ENCODE measurements at regions not wholly inside any gene's neighbourhood (a gene's known extent, or its start where the extent isn't known, plus 50 kb on each side); places are given as distances from the start of the nearest gene placed in this dataset.

GRCh38 chr22:48477031-48477721 lies 1350.5 kb downstream of the BRD1 start:
- DNase-seq, result no peak

GRCh38 chr22:48476577-48476976 lies 1351.1 kb downstream of the BRD1 start:
- DNase-seq, result no peak

GRCh38 chr22:48475661-48476345 lies 1351.9 kb downstream of the BRD1 start:
- DNase-seq, result no peak

GRCh38 chr22:48474881-48475280 lies 1352.8 kb downstream of the BRD1 start:
- no peak for DNase-seq

- DNase-seq, result no peak
Observed at GRCh38 chr22:48473202-48473601, 1354.5 kb downstream of the BRD1 start.

- DNase-seq, result no peak
Observed at GRCh38 chr22:48464246-48464645, 1363.4 kb downstream of the BRD1 start.

GRCh38 chr22:48459859-48460823 lies 1367.5 kb downstream of the BRD1 start:
- no peak for DNase-seq

- DNase-seq, result no peak
Observed at GRCh38 chr22:48459259-48459658, 1368.4 kb downstream of the BRD1 start.

GRCh38 chr22:48456449-48456848 lies 1371.2 kb downstream of the BRD1 start:
- no peak for DNase-seq

GRCh38 chr22:48453751-48454485 lies 1373.8 kb downstream of the BRD1 start:
- DNase-seq, result no peak

- no peak for DNase-seq
Observed at GRCh38 chr22:48453171-48453570, 1374.5 kb downstream of the BRD1 start.

- DNase-seq, result no peak
Observed at GRCh38 chr22:48452766-48453165, 1374.9 kb downstream of the BRD1 start.

- no peak for DNase-seq
Observed at GRCh38 chr22:48451891-48452290, 1375.8 kb downstream of the BRD1 start.

GRCh38 chr22:48450188-48450825 lies 1377.4 kb downstream of the BRD1 start:
- DNase-seq, result no peak

GRCh38 chr22:48449466-48450187 lies 1378.0 kb downstream of the BRD1 start:
- DNase-seq, result no peak

GRCh38 chr22:48448821-48449220 lies 1378.9 kb downstream of the BRD1 start:
- no peak for DNase-seq

GRCh38 chr22:48445113-48445827 lies 1382.4 kb downstream of the BRD1 start:
- DNase-seq, result no peak

GRCh38 chr22:48444320-48445112 lies 1383.2 kb downstream of the BRD1 start:
- DNase-seq, result peak; percentile 48

GRCh38 chr22:48443680-48444079 lies 1384.0 kb downstream of the BRD1 start:
- DNase-seq, result no peak

GRCh38 chr22:48442663-48443062 lies 1385.0 kb downstream of the BRD1 start:
- no peak for DNase-seq
